AG09319 (cell line): ENCODE measurements at regions not wholly inside any gene's neighbourhood (a gene's known extent, or its start where the extent isn't known, plus 50 kb on each side); places are given as distances from the start of the nearest gene placed in this dataset.

ENCODE experiments used
- DNase-seq: peaks from one replicate; pipeline ENCODE4 v3.0.0-alpha.2; 2010; ENCODE audit warnings: low read depth; ENCODE audit errors: extremely low read depth
- CTCF ChIP-seq: IDR thresholded peaks from 2 replicates; pipeline ENCODE4 v1.5.1; 2011; ENCODE audit warnings: low read depth, mild to moderate bottlenecking, inconsistent platforms, low read length, moderate library complexity

DNA sequence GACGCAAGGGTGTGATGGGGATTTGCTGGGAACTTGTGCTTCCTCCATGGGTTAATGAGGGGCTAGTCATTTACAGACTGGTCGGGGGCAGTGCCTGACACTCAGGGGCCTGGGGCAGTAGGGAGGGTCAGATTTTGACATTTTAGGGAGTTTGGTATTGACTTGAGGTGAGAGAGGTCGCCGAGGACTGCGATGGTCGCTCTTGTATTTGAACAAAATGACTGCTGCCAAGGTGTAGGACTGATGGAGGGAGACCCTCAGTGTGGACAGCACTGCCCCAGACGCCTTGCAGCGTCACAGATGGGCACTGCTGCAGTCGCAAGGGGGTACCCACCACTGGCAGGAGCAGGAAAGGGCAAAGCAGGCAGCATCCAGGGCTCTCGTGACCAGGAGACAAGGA is 182.9 kb downstream of the RTP5 start:
- no peak for DNase-seq
- TF ChIP-seq CTCF = no peak

DNA sequence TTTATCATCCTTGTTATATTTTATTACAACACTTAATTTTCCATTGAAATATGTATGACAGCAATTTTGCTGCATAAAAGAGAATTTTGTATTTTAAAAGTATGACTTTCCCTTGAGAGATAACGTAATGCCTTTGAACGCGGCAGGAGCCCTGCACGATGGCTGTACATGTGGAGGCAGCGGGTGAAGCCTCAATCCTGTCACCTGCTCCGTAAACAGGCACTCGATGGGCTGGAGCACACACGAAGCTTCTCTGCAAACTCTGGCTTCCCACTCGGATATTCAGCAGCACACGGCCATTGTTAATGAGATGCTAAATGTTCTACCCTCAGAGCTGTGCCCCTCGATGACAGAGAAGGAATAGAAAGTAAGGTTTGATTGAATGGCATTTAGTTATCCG is 184.4 kb downstream of the RTP5 start:
- TF ChIP-seq CTCF = no peak
- no peak for DNase-seq

GRCh38 chr2:242054406-242054805 is 184.9 kb downstream of the RTP5 start:
- no peak for TF ChIP-seq CTCF
- DNase-seq = no peak

DNA sequence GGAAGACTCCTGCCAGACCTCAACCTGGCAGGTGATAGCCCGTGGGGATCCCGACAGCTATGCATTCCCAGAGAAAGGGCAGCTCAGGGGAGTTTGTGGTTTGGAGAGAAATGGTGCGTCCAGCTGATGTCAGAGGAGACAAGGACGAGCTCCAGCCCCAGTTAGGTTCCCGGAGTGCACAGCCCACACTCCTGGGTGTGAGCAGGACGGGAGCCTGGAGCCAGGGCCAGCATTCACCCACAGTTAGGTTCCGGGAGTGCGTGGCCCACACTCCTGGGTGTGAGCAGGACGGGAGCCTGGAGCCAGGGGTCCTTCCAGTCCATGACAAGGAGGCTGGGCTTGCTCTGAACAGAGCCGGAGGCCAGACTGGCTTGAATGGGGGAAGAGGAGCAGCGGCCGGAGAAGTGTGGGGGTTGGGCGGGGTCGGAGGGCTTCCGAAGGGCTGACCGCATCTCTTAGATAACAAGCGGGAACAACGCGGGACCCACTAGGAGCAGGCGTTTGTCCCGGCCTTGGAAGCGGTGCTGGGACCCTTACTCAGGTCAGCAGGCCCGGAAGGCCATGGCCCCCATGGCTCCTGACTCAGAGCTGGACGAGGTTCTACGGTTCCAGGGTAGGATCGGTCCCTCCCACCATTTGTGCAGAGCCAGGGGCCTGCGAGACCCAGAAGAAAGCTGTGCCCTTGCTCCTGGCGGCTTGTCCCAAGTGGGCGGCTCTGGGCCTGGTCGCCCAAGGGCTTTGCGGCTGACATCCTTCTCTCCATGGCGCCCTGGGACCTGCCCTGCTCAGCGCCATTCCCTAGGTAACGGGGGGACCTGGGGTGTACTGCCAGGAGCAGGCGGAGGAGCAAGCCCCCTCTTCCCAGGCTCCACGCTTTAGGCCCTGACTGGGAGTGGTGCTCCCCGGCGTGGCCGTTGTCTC is 185.6 kb downstream of the RTP5 start:
- TF ChIP-seq CTCF = no peak
- DNase-seq = no peak

GRCh38 chr2:242056026-242056425 is 186.5 kb downstream of the RTP5 start:
- no peak for TF ChIP-seq CTCF
- no peak for DNase-seq

DNA sequence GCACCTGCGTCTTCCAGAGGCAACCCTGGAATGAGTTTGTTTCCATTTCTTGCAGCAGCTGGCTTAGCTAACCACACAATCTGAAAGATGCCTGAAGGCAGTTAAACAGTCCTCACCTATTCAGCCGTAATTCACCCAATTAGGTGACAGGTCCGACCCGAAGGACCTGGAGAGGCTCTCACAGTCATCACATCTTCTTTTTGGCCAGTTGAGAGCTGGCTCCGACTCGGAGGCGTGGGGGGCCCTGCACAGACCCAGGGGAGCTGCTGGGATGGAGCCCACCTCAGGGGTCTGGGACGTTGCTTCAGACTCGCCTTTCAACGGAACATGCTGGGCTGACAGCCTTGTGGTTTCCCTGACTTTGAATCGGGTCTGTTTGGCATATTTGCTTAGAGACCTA is 187.3 kb downstream of the RTP5 start:
- DNase-seq = no peak
- TF ChIP-seq CTCF = no peak

DNA sequence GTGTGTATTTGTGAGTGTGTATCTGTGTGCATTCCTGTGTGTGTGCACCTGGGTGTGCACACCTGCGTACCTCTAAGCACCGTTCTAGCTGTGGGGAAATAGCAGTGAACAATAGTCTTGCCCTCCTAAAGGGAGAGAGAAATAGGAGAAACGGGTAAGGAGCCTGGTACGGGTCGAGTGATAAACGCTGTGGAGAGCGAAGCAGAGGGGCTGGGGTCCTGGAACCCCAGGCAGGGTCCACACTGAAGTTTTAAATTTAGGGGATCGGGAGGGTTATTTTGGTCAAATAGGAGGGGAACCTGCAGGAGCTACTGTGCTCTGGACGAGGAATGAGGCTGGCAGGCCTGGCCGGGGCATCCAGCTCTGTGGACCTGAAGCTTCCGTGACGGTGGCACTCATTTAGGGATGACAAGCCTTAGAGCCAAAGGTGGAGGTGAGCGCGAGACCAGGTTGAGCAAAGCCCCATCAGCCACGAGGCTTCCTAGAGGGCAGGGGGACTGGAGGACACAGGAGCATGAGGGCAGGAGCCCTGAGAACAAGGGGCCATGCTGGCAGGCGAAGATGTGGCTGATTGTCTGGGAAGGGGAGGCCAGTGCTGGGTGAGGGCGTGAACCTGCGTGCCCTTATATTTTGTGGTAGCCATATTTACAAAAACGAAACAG is 188.0 kb downstream of the RTP5 start:
- TF ChIP-seq CTCF = no peak
- DNase-seq = no peak
